HEK293 (cell line): ENCODE measurements at regions not wholly inside any gene's neighbourhood (a gene's known extent, or its start where the extent isn't known, plus 50 kb on each side); places are given as distances from the start of the nearest gene placed in this dataset.
"Not testable (repeated sequence)": the region's sequence is repeated elsewhere in the genome, so short reads cannot be mapped to it uniquely, and the experiment has no call there.

Experiments
- ZFP37 ChIP-seq: fragments of 450-650 bp; formaldehyde crosslinking; IDR thresholded peaks from 2 replicates; pipeline ENCODE4 v1.5.1; 2016; ENCODE audit warnings: missing biosample characterization, missing genetic modification characterization
- ZNF155 ChIP-seq: fragments of 450-650 bp; formaldehyde crosslinking; IDR thresholded peaks from 2 replicates; pipeline ENCODE4 v1.5.1; 2016; ENCODE audit warnings: missing biosample characterization, missing genetic modification characterization
- ZNF280D ChIP-seq: fragments of 450-650 bp; formaldehyde crosslinking; IDR thresholded peaks from 2 replicates; pipeline ENCODE4 v1.5.1; 2016; ENCODE audit warnings: missing biosample characterization, missing genetic modification characterization
- ZNF423 ChIP-seq: fragments of 450-650 bp; formaldehyde crosslinking; IDR thresholded peaks from 2 replicates; pipeline ENCODE4 v1.5.1; 2016; ENCODE audit warnings: missing biosample characterization, missing genetic modification characterization
- ZNF768 ChIP-seq: fragments of 450-650 bp; formaldehyde crosslinking; IDR thresholded peaks from 2 replicates; pipeline ENCODE4 v1.5.1; 2018; ENCODE audit warnings: missing biosample characterization, mild to moderate bottlenecking, missing genetic modification characterization
- ZNF791 ChIP-seq: fragments of 450-650 bp; formaldehyde crosslinking; IDR thresholded peaks from 2 replicates; pipeline ENCODE4 v1.5.1; 2016; ENCODE audit warnings: missing biosample characterization, missing genetic modification characterization
- TF ChIP-seq, protein P1 (sequence below): fragments of 450-650 bp; formaldehyde crosslinking; IDR thresholded peaks from 2 replicates; pipeline ENCODE4 v1.5.1; 2016; ENCODE audit warnings: missing biosample characterization, missing genetic modification characterization
- TF ChIP-seq, protein P2 (sequence below): fragments of 450-650 bp; formaldehyde crosslinking; IDR thresholded peaks from 2 replicates; pipeline ENCODE4 v1.5.1; 2017; ENCODE audit warnings: missing biosample characterization, missing genetic modification characterization
- TF ChIP-seq, protein P3 (sequence below): fragments of 450-650 bp; formaldehyde crosslinking; IDR thresholded peaks from 2 replicates; pipeline ENCODE4 v1.5.1; 2016; ENCODE audit warnings: missing biosample characterization, missing genetic modification characterization
- TF ChIP-seq, protein P4 (sequence below): fragments of 450-650 bp; formaldehyde crosslinking; IDR thresholded peaks from 2 replicates; pipeline ENCODE4 v1.5.1; 2016; ENCODE audit warnings: missing biosample characterization, missing genetic modification characterization
- TF ChIP-seq, protein P5 (sequence below): fragments of 450-650 bp; formaldehyde crosslinking; IDR thresholded peaks from 2 replicates; pipeline ENCODE4 v1.5.1; 2016; ENCODE audit warnings: missing biosample characterization, missing genetic modification characterization, low read depth

GRCh38 chr14:86110871-86111270 is 580.9 kb downstream of the FLRT2 start:
- TF ChIP-seq, protein P1, sequence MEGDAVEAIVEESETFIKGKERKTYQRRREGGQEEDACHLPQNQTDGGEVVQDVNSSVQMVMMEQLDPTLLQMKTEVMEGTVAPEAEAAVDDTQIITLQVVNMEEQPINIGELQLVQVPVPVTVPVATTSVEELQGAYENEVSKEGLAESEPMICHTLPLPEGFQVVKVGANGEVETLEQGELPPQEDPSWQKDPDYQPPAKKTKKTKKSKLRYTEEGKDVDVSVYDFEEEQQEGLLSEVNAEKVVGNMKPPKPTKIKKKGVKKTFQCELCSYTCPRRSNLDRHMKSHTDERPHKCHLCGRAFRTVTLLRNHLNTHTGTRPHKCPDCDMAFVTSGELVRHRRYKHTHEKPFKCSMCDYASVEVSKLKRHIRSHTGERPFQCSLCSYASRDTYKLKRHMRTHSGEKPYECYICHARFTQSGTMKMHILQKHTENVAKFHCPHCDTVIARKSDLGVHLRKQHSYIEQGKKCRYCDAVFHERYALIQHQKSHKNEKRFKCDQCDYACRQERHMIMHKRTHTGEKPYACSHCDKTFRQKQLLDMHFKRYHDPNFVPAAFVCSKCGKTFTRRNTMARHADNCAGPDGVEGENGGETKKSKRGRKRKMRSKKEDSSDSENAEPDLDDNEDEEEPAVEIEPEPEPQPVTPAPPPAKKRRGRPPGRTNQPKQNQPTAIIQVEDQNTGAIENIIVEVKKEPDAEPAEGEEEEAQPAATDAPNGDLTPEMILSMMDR (tag by site-specific recombination): not testable (repeated sequence)
- TF ChIP-seq, protein P2, sequence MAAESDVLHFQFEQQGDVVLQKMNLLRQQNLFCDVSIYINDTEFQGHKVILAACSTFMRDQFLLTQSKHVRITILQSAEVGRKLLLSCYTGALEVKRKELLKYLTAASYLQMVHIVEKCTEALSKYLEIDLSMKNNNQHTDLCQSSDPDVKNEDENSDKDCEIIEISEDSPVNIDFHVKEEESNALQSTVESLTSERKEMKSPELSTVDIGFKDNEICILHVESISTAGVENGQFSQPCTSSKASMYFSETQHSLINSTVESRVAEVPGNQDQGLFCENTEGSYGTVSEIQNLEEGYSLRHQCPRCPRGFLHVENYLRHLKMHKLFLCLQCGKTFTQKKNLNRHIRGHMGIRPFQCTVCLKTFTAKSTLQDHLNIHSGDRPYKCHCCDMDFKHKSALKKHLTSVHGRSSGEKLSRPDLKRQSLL: not testable (repeated sequence)
- not testable (repeated sequence) for TF ChIP-seq ZNF768; ZNF155; ZNF280D; ZNF791 (tag by site-specific recombination); ZNF423 (tag by site-specific recombination); ZFP37
- TF ChIP-seq, protein P3, sequence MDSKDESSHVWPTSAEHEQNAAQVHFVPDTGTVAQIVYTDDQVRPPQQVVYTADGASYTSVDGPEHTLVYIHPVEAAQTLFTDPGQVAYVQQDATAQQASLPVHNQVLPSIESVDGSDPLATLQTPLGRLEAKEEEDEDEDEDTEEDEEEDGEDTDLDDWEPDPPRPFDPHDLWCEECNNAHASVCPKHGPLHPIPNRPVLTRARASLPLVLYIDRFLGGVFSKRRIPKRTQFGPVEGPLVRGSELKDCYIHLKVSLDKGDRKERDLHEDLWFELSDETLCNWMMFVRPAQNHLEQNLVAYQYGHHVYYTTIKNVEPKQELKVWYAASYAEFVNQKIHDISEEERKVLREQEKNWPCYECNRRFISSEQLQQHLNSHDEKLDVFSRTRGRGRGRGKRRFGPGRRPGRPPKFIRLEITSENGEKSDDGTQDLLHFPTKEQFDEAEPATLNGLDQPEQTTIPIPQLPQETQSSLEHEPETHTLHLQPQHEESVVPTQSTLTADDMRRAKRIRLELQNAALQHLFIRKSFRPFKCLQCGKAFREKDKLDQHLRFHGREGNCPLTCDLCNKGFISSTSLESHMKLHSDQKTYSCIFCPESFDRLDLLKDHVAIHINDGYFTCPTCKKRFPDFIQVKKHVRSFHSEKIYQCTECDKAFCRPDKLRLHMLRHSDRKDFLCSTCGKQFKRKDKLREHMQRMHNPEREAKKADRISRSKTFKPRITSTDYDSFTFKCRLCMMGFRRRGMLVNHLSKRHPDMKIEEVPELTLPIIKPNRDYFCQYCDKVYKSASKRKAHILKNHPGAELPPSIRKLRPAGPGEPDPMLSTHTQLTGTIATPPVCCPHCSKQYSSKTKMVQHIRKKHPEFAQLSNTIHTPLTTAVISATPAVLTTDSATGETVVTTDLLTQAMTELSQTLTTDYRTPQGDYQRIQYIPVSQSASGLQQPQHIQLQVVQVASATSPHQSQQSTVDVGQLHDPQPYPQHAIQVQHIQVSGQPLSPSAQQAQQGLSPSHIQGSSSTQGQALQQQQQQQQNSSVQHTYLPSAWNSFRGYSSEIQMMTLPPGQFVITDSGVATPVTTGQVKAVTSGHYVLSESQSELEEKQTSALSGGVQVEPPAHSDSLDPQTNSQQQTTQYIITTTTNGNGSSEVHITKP (tag by site-specific recombination): not testable (repeated sequence)
- TF ChIP-seq, protein P4, sequence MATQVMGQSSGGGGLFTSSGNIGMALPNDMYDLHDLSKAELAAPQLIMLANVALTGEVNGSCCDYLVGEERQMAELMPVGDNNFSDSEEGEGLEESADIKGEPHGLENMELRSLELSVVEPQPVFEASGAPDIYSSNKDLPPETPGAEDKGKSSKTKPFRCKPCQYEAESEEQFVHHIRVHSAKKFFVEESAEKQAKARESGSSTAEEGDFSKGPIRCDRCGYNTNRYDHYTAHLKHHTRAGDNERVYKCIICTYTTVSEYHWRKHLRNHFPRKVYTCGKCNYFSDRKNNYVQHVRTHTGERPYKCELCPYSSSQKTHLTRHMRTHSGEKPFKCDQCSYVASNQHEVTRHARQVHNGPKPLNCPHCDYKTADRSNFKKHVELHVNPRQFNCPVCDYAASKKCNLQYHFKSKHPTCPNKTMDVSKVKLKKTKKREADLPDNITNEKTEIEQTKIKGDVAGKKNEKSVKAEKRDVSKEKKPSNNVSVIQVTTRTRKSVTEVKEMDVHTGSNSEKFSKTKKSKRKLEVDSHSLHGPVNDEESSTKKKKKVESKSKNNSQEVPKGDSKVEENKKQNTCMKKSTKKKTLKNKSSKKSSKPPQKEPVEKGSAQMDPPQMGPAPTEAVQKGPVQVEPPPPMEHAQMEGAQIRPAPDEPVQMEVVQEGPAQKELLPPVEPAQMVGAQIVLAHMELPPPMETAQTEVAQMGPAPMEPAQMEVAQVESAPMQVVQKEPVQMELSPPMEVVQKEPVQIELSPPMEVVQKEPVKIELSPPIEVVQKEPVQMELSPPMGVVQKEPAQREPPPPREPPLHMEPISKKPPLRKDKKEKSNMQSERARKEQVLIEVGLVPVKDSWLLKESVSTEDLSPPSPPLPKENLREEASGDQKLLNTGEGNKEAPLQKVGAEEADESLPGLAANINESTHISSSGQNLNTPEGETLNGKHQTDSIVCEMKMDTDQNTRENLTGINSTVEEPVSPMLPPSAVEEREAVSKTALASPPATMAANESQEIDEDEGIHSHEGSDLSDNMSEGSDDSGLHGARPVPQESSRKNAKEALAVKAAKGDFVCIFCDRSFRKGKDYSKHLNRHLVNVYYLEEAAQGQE (tag by site-specific recombination): not testable (repeated sequence)
- TF ChIP-seq, protein P5, sequence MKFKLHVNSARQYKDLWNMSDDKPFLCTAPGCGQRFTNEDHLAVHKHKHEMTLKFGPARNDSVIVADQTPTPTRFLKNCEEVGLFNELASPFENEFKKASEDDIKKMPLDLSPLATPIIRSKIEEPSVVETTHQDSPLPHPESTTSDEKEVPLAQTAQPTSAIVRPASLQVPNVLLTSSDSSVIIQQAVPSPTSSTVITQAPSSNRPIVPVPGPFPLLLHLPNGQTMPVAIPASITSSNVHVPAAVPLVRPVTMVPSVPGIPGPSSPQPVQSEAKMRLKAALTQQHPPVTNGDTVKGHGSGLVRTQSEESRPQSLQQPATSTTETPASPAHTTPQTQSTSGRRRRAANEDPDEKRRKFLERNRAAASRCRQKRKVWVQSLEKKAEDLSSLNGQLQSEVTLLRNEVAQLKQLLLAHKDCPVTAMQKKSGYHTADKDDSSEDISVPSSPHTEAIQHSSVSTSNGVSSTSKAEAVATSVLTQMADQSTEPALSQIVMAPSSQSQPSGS: not testable (repeated sequence)
